LNCaP clone FGC (cell line): ENCODE measurements at regions not wholly inside any gene's neighbourhood (a gene's known extent, or its start where the extent isn't known, plus 50 kb on each side); places are given as distances from the start of the nearest gene placed in this dataset.

Experiments used
- DNase-seq: peaks from one replicate; pipeline ENCODE4 v3.0.0-alpha.2; 2011; ENCODE audit warnings: low read depth
- H3K4me3 ChIP-seq: 2 replicates; pipeline ENCODE4 v1.5.1; 2011; ENCODE audit warnings: mild to moderate bottlenecking, low read depth, low read length, control low read depth
- CTCF ChIP-seq: IDR thresholded peaks from 2 replicates; pipeline ENCODE4 v1.5.1; 2012; ENCODE audit warnings: mild to moderate bottlenecking; ENCODE audit not compliant: control insufficient read depth, insufficient read depth; ENCODE audit errors: extremely low read depth

DNA sequence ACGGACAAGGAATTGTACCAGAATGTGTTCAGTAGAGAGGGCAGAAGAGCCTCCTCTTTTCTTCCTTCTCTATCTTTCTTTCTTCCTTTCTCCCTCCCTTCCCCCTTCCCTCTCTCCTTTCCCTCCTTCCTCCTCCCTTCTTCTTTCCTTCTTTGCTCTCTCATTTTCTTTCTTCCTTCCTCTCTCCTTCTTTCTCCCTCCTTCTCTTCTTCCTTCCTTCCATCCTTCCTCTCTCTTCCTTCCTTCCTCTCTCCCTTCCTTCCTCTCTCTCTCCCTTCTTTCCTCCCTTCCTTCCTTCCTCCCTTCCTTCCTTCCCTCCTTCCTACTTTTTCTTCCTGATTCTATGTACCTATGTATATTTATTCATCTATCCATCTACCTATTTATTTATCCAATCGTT lies 59.7 kb upstream of the SDK2 start:
- no peak for TF ChIP-seq CTCF
- H3K4me3 ChIP-seq, result no peak overlapping the region
- DNase-seq, result no peak

DNA sequence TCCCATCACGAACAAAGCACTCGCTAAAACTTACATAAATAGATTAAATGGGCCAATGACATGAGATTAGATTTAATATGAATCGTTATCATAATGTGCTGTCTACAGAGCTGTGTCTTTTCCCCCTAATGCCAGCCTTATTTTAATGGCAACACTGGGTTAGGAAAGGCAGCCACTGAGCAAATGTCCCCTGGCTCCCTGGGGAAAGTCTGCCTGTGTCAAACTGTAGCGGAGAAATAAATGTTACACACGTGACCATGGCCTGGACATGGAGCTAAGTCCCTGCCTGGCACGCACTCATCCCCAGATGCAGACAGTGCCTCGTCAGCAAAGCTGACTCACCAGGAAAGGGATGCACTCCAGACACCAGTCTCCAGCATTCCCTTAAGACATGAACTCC lies 61.3 kb upstream of the SDK2 start:
- TF ChIP-seq CTCF, result no peak
- DNase-seq, result peak; percentile 32
- no peak overlapping the region for H3K4me3 ChIP-seq

DNA sequence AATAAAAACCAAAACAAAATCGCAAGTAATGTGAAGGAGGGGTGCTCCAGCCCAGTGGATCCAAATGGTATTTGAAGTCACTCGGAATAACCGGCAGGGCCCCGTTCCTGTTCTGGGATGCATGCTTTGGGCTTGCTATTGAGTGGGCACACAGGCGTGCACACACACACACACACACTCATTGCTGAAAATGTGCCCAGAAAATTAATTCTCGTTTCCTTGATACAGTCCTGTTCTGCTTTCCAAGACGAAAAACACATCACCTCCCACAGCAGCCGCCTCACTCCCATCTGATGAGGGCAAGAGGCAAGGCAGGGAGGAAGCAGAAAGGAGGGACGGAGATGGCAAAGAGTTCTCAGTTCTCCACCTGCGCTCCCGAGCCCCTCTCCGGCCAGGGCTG lies 62.2 kb upstream of the SDK2 start:
- no peak for TF ChIP-seq CTCF
- H3K4me3 ChIP-seq, result no peak overlapping the region
- no peak for DNase-seq

DNA sequence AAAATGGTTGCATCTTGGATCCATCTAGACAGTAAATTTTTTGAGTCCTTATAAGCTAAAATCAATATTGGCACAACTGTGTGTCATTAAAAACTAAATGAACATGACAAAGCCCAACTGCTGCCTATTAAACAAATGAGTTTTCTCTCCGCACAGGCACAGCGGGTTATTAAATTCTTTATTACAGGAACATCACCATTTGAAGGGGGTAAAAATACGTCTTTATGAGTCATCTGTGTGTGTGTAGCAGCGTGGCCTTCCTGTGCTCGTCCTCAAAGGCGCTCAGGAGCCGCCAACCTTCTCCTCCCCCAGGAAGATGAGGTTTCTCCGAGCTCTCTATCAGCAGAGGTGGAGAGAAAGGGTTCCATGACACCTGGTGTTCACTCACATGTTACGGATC lies 62.6 kb upstream of the SDK2 start:
- no peak overlapping the region for H3K4me3 ChIP-seq
- no peak for TF ChIP-seq CTCF
- peak; percentile 38 for DNase-seq

DNA sequence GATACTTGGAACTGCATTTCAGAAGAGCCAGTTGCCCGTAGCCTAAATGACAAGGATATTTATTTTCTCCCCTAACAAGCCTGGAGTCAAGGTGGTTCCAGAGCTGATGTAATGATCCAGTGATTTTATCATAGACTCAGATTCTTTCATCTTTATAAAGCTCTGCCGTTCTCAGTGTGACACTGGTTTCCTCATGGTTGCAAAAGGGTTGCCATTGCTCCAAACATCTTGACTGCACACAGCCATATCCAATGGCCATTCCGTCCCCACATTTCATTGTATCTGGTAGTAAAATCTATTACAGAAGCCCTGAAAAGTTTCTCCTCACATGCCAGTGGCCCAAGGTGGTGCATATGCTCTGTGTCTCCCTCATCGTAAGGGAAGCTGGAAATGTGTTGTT lies 63.1 kb upstream of the SDK2 start:
- no peak for TF ChIP-seq CTCF
- no peak for DNase-seq
- no peak overlapping the region for H3K4me3 ChIP-seq

DNA sequence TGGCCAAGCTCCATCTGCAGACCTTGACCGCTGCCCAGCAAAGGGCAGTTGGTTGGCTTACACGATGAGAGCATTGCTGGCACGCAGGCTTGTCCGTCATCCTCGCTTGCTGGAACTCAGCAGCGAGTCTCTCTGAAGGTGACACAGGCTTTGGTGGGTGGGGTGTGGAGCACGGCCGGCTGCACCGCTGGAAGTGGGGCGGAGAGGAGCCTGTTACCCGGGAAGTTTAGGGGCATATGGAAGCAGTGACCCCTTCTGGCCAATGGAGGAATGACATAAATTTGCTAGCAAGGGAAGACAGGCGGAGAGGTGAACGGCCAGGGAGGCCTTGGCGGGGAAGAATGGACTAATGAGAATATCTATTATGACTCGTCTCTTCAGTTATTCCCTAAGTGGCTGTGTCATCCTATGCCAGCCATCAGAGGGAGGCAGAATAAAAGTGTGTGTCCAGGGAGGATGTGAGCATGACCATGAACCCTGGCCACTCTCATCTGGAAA lies 65.9 kb upstream of the SDK2 start:
- peak; percentile 87 for TF ChIP-seq CTCF
- DNase-seq, result peak; percentile 15
- H3K4me3 ChIP-seq, result no peak overlapping the region

DNA sequence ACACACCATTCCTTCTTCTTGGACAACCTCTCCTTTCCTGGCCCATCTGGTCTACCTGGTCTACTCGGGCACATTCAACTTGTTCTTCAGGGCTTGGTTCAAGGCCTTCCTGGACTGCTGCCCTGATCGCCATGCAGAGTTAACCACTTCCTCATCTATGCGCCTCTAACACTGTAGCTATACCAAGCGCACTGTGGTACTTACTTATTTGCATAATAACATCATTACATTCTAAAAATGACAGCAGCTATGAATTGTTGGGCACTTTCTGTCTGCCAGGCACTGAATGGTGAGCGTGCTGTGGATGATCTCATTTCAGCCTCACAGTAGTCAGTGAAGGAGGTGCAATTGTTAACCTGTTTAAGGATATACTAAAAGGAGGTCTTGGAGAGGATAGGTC lies 66.9 kb upstream of the SDK2 start:
- peak; percentile 3 for DNase-seq
- no peak overlapping the region for H3K4me3 ChIP-seq
- no peak for TF ChIP-seq CTCF
